Astrocyte (in vitro differentiated cells and primary cell): ENCODE measurements at regions not wholly inside any gene's neighbourhood (a gene's known extent, or its start where the extent isn't known, plus 50 kb on each side); places are given as distances from the start of the nearest gene placed in this dataset.
A peak's percentile ranks its signal among the peaks of the same experiment; 100 is the strongest.

Source experiments
- DNase-seq: peaks from one replicate; pipeline ENCODE4 v3.0.0-alpha.2; 2010; ENCODE audit warnings: low read depth
- FAIRE-seq: peaks from 2 replicates; lab custom pipeline; 2011; peaks lifted over from hg19 to GRCh38; lab: Jason Lieb, UNC
- H2AFZ ChIP-seq: 2 replicates; pipeline ENCODE4 v1.6.0; 2012; ENCODE audit warnings: low read depth, low read length, inconsistent platforms
- H3K27ac ChIP-seq: 2 replicates; pipeline ENCODE4 v1.5.1; 2011; ENCODE audit warnings: low read depth, low read length, inconsistent platforms
- H3K27me3 ChIP-seq: 2 replicates; pipeline ENCODE4 v1.6.0; 2011; ENCODE audit warnings: low read length, inconsistent platforms; ENCODE audit not compliant: insufficient read depth
- H3K36me3 ChIP-seq: 2 replicates; pipeline ENCODE4 v1.5.1; 2011; ENCODE audit warnings: low read length, inconsistent platforms; ENCODE audit not compliant: insufficient read depth
- H3K4me1 ChIP-seq: 2 replicates; pipeline ENCODE4 v1.5.1; 2011; ENCODE audit warnings: low read length, inconsistent platforms; ENCODE audit not compliant: insufficient read depth
- H3K4me2 ChIP-seq: 2 replicates; pipeline ENCODE4 v1.6.0; 2012; ENCODE audit warnings: low read length, inconsistent platforms
- H3K4me3 ChIP-seq: 2 replicates; pipeline ENCODE4 v1.5.1; 2011; ENCODE audit warnings: low read depth, mild to moderate bottlenecking, low read length, inconsistent platforms; ENCODE audit not compliant: insufficient read depth
- H3K79me2 ChIP-seq: 2 replicates; pipeline ENCODE4 v1.6.0; 2012; ENCODE audit warnings: mild to moderate bottlenecking, low read length, inconsistent platforms; ENCODE audit not compliant: insufficient read depth
- H3K9ac ChIP-seq: 2 replicates; pipeline ENCODE4 v1.6.0; 2012; ENCODE audit warnings: mild to moderate bottlenecking, low read length, inconsistent platforms
- H3K9me3 ChIP-seq: 2 replicates; pipeline ENCODE4 v1.5.1; 2012; ENCODE audit warnings: low read depth, mild to moderate bottlenecking, low read length, inconsistent platforms; ENCODE audit not compliant: insufficient read depth
- H4K20me1 ChIP-seq: 2 replicates; pipeline ENCODE4 v1.6.0; 2012; ENCODE audit warnings: low read length, inconsistent platforms; ENCODE audit not compliant: insufficient read depth
- H3K27ac Mint-ChIP-seq: one replicate; pipeline ENCODE4 v1.8.0; 2021; ENCODE audit warnings: mild to moderate bottlenecking, mixed read lengths; ENCODE audit not compliant: unreplicated experiment
- H3K27me3 Mint-ChIP-seq: one replicate; pipeline ENCODE4 v1.8.0; 2021; ENCODE audit warnings: low read depth, mixed read lengths; ENCODE audit not compliant: unreplicated experiment
- H3K36me3 Mint-ChIP-seq: one replicate; pipeline ENCODE4 v1.8.0; 2021; ENCODE audit warnings: low read depth, mixed read lengths; ENCODE audit not compliant: unreplicated experiment
- H3K4me1 Mint-ChIP-seq: one replicate; pipeline ENCODE4 v1.8.0; 2021; ENCODE audit warnings: low read depth, mixed read lengths; ENCODE audit not compliant: unreplicated experiment
- H3K4me3 Mint-ChIP-seq: one replicate; pipeline ENCODE4 v1.8.0; 2021; ENCODE audit warnings: mild to moderate bottlenecking, moderate library complexity, mixed read lengths; ENCODE audit not compliant: unreplicated experiment
- H3K9me3 Mint-ChIP-seq: one replicate; pipeline ENCODE4 v1.8.0; 2021; ENCODE audit warnings: mild to moderate bottlenecking, mixed read lengths; ENCODE audit not compliant: unreplicated experiment
- EZH2 ChIP-seq: IDR thresholded peaks from 2 replicates; pipeline ENCODE4 v1.6.1; 2012; ENCODE audit warnings: mild to moderate bottlenecking, low read length, inconsistent platforms; ENCODE audit not compliant: insufficient read depth
- TF ChIP-seq, protein P1 (sequence below): IDR thresholded peaks from 2 replicates; pipeline ENCODE4 v1.5.1; 2011; ENCODE audit warnings: low read depth, mild to moderate bottlenecking, inconsistent platforms, low read length, moderate library complexity; ENCODE audit not compliant: insufficient read depth

DNA sequence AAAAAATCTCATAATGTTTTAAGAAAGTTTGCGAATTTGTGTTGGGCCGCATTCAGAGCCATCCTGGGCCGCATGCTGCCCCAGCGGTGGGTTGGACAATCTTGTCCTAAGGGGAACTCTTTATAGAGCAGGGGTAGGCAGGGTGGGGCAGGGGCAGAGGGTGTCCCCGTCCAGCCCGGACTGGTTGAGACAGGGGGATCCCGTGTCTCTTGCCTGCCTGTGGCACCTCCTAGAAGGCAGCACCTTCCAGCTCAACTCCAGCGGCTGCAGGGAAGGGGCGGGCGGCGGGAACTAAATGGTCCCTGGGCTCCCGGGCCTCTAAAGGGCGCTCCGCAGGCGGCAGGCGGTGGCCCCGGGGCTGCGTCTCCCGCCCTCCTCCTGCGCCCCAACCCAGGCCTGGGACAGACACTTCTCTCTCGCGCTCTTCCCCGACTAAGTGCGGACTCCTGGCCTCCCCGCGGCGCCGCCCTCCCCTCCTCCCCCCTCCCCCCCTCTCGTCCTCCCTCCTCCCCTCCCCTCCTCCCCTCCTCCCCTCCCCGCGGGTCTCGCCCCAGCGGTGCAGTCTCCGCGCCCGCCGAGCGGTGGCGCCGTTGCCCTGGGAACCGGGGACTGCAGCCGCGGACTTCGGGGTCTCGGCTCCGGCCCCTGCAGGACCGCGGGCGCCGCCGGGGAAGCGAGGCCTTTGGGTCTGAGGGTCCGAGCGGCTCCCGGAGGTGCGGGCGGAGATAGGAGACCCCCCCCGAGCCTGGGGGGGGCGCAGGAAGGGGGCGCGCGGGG lies 132.6 kb downstream of the MRPL36 start:
- DNase-seq, result no peak
- Histone ChIP-seq H3K4me1 (no peaks in the 10 kb centered on the region), H3K4me3 (no peak overlapping the region), H3K9me3 (no peaks in the 10 kb centered on the region), H3K4me2 (no peak overlapping the region), H2AFZ (no peak overlapping the region), H3K36me3 (no peaks in the 10 kb centered on the region), H4K20me1 (no peaks in the 10 kb centered on the region), H3K9ac (no peak overlapping the region), H3K27me3 (peaks cover 29% of the 10 kb centered on the region), H3K27ac (no peak overlapping the region), H3K79me2 (no peaks in the 10 kb centered on the region)
- peak; percentile 45 for TF ChIP-seq EZH2
- TF ChIP-seq, protein P1, sequence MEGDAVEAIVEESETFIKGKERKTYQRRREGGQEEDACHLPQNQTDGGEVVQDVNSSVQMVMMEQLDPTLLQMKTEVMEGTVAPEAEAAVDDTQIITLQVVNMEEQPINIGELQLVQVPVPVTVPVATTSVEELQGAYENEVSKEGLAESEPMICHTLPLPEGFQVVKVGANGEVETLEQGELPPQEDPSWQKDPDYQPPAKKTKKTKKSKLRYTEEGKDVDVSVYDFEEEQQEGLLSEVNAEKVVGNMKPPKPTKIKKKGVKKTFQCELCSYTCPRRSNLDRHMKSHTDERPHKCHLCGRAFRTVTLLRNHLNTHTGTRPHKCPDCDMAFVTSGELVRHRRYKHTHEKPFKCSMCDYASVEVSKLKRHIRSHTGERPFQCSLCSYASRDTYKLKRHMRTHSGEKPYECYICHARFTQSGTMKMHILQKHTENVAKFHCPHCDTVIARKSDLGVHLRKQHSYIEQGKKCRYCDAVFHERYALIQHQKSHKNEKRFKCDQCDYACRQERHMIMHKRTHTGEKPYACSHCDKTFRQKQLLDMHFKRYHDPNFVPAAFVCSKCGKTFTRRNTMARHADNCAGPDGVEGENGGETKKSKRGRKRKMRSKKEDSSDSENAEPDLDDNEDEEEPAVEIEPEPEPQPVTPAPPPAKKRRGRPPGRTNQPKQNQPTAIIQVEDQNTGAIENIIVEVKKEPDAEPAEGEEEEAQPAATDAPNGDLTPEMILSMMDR, result no peak
- Mint-ChIP-seq H3K4me1 (peaks cover 4% of the 10 kb centered on the region), H3K36me3 (no peaks in the 10 kb centered on the region), H3K9me3 (peaks cover 6% of the 10 kb centered on the region), H3K4me3 (no peak overlapping the region), H3K27ac (peak overlapping the region; percentile 8), H3K27me3 (peaks cover 45% of the 10 kb centered on the region)
- no peak for FAIRE-seq

DNA sequence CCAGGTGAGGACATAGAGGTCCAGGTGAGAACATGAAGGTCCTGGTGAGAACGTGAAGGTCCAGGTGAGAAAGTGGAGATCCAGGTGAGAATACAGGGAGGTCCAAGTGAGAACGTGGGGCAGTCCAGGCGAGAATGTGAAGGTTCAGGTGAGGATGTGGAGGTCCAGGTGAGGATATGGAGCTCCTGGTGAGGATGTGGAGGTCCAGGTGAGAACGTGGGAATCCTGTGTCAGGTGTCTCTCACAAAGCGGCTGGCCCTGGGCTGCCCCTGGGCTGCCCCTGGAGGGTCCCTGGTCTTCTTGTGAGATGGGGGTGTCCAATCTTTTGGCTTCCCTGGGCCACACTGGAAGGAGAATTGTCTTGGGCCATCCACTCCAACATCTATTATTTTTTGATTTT lies 133.4 kb downstream of the MRPL36 start:
- no peaks in the 10 kb centered on the region for H3K4me1 ChIP-seq
- no peak overlapping the region for H3K4me3 ChIP-seq
- H3K9me3 ChIP-seq, result no peaks in the 10 kb centered on the region
- Mint-ChIP-seq H3K36me3 (no peaks in the 10 kb centered on the region), H3K27ac (no peak overlapping the region), H3K4me1 (peaks cover 4% of the 10 kb centered on the region), H3K4me3 (peak overlapping the region; percentile 60), H3K27me3 (peaks cover 46% of the 10 kb centered on the region), H3K9me3 (peaks cover 6% of the 10 kb centered on the region)
- H4K20me1 ChIP-seq, result no peaks in the 10 kb centered on the region
- TF ChIP-seq, protein P1, result no peak
- no peak for TF ChIP-seq EZH2
- no peak overlapping the region for H3K27ac ChIP-seq
- no peaks in the 10 kb centered on the region for H3K36me3 ChIP-seq
- DNase-seq, result no peak
- H3K9ac ChIP-seq, result no peak overlapping the region
- no peak for FAIRE-seq
- H3K4me2 ChIP-seq, result no peak overlapping the region
- H3K79me2 ChIP-seq, result no peaks in the 10 kb centered on the region
- H3K27me3 ChIP-seq, result peaks cover 29% of the 10 kb centered on the region
- no peak overlapping the region for H2AFZ ChIP-seq

DNA sequence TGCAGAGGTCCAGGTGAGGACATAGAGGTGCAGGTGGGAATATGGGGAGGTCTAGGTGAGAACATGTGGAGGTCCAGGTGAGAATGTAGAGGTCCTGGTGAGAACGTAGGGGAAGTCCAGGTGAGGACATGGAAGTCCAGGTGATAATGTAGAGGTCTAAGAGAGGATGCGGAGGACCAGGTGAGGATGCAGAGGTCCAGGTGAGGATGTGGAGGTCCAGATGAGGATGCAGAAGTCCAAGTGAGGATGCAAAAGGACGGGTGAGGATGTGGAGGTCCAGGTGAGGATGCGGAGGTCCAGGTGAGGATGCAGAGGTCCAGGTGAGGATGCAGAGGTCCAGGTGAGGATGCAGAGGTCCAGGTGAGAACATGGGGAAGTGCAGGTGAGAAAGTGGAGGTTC lies 133.8 kb downstream of the MRPL36 start:
- no peak overlapping the region for H3K9ac ChIP-seq
- peaks cover 6% of the 10 kb centered on the region for H3K9me3 Mint-ChIP-seq
- no peak overlapping the region for H3K27ac ChIP-seq
- H3K79me2 ChIP-seq, result no peaks in the 10 kb centered on the region
- H3K9me3 ChIP-seq, result no peaks in the 10 kb centered on the region
- H2AFZ ChIP-seq, result no peak overlapping the region
- no peaks in the 10 kb centered on the region for H3K36me3 Mint-ChIP-seq
- H3K36me3 ChIP-seq, result no peaks in the 10 kb centered on the region
- no peak for DNase-seq
- H3K27me3 ChIP-seq, result peaks cover 29% of the 10 kb centered on the region
- H3K4me2 ChIP-seq, result no peak overlapping the region
- H4K20me1 ChIP-seq, result no peaks in the 10 kb centered on the region
- H3K4me1 ChIP-seq, result no peaks in the 10 kb centered on the region
- no peak overlapping the region for H3K4me3 ChIP-seq
- H3K27me3 Mint-ChIP-seq, result peaks cover 49% of the 10 kb centered on the region
- H3K27ac Mint-ChIP-seq, result no peak overlapping the region
- no peak for TF ChIP-seq EZH2
- TF ChIP-seq, protein P1, result no peak
- peaks cover 4% of the 10 kb centered on the region for H3K4me1 Mint-ChIP-seq
- H3K4me3 Mint-ChIP-seq, result peak overlapping the region; percentile 60
- no peak for FAIRE-seq
